ENCODE measurements at regions not wholly inside any gene's neighbourhood (a gene's known extent, or its start where the extent isn't known, plus 50 kb on each side); places are given as distances from the start of the nearest gene placed in this dataset.

DNA sequence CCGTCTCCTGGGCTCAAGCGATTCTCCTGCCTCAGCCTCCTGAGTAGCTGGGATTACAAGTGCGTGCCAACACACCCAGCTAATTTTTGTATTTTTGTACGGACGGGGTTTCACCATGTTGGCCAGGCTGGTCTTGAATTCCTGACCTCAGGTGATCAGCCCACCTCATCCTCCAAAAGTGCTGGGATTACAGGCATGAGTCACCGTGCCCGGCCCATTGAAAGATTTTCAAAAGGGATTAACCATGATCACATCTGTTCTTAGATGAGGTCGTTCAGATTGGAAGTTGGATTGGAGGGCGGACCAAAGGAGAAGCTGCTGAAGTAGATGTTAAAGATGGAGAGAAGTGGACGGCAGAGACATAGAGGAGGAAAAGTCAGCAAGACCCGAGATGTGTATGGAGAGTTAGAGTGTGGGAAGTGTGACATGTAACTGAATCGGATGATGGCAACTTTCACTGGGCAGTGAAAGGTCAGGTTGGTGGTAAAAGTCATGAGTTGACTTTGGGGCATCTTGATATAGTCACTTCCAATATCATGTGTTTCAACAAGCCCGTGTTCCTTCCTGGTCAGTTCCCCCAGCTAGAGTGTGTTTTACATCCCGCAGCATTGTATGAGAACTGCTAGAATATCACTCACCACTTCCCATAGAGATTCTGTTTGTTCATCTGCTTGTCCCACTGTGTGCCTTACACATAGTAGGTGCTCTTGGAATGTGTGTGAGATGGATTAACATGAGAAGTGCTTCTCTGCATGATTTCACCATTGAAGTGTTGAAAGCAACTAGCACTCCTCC is 54.4 kb upstream of the TINAGL1 start:
- TF ChIP-seq, protein P1, sequence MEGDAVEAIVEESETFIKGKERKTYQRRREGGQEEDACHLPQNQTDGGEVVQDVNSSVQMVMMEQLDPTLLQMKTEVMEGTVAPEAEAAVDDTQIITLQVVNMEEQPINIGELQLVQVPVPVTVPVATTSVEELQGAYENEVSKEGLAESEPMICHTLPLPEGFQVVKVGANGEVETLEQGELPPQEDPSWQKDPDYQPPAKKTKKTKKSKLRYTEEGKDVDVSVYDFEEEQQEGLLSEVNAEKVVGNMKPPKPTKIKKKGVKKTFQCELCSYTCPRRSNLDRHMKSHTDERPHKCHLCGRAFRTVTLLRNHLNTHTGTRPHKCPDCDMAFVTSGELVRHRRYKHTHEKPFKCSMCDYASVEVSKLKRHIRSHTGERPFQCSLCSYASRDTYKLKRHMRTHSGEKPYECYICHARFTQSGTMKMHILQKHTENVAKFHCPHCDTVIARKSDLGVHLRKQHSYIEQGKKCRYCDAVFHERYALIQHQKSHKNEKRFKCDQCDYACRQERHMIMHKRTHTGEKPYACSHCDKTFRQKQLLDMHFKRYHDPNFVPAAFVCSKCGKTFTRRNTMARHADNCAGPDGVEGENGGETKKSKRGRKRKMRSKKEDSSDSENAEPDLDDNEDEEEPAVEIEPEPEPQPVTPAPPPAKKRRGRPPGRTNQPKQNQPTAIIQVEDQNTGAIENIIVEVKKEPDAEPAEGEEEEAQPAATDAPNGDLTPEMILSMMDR (conservative IDR thresholded peaks at IDR 0.05; ENCODE audit: low read length) = no peak
- no peak for TF ChIP-seq EZH2phosphoT487 (IDR thresholded peaks at IDR 0.05; ENCODE audit: borderline replicate concordance, low read depth, low read length)

Data from OCI-LY7 (cell line).